Heart right ventricle (tissue), 16 donors: ENCODE measurements at regions not wholly inside any gene's neighbourhood (a gene's known extent, or its start where the extent isn't known, plus 50 kb on each side); places are given as distances from the start of the nearest gene placed in this dataset.
A peak's percentile ranks its signal among the peaks of the same experiment; 100 is the strongest.

Experiments used
- ATAC-seq, 8 donors: fragments of 200-7000 bp; cut with Tn5 transposase; one replicate each; pipeline ENCODE4 v1.9.1; 2020; ENCODE audit warnings: mild to moderate bottlenecking in 8 of 8, moderate library complexity in 8 of 8, moderate number of reproducible peaks in 1 of 8
- DNase-seq, 2 donors: peaks; one replicate each; pipeline ENCODE4 v3.0.0-alpha.2; 2020
- H3K27ac ChIP-seq, 10 donors: fragments of 200-600 bp; sonication (generic) in 2 of 10; one replicate each; pipeline versions ENCODE4 v1.5.0 to v1.8.0; 2020 to 2022; ENCODE audit warnings: mild to moderate bottlenecking in 3 of 10
- H3K27me3 ChIP-seq, 7 donors: fragments of 200-600 bp; one replicate each; pipeline ENCODE4 v1.8.0; 2021 to 2022; ENCODE audit warnings: mild to moderate bottlenecking in 2 of 7
- H3K36me3 ChIP-seq, 9 donors: fragments of 200-600 bp; sonication (generic) in 1 of 9; one replicate each; pipeline versions ENCODE4 v1.5.0 to v1.8.0; 2020 to 2022; ENCODE audit warnings: mild to moderate bottlenecking in 2 of 9
- H3K4me1 ChIP-seq, 9 donors: fragments of 200-600 bp; sonication (generic) in 1 of 9; one replicate each; pipeline versions ENCODE4 v1.5.0 to v1.8.0; 2020 to 2022; ENCODE audit warnings: mild to moderate bottlenecking in 4 of 9
- H3K4me3 ChIP-seq, 10 donors: fragments of 200-600 bp; sonication (generic) in 2 of 10; one replicate each; pipeline versions ENCODE4 v1.5.0 to v1.8.0; 2020 to 2022; ENCODE audit warnings: mild to moderate bottlenecking in 7 of 10, moderate library complexity in 2 of 10
- H3K9me3 ChIP-seq, 11 donors: fragments of 200-600 bp in 10 of 11; sonication (generic) in 2 of 11; one replicate each; pipeline versions ENCODE4 v1.5.0 to v1.8.0; 2013 to 2022; ENCODE audit warnings: mild to moderate bottlenecking in 2 of 11, control low read depth in 1 of 11, moderate library complexity in 1 of 11
- CTCF ChIP-seq, 9 donors: fragments of 200-600 bp; sonication (generic) in 2 of 9; IDR thresholded peaks; one replicate each; pipeline versions ENCODE4 v1.5.0 to v1.8.0; 2021 to 2022; ENCODE audit warnings: antibody characterized with exemption in 9 of 9, mild to moderate bottlenecking in 5 of 9, moderate library complexity in 1 of 9
- WGBS, 2 donors: extraction: QIAGEN DNeasy Blood & Tissue Kit; methylation state at CpG; one replicate each; pipeline ENCODE4 v1.1.7; 2013; ENCODE audit warnings: inconsistent platforms in 1 of 2; 5-methylcytosine and 5-hydroxymethylcytosine counted together
- intact Hi-C, 10 donors: fragments of 100-400 bp; cut with DNase I; formaldehyde crosslinking; loops; one replicate each; pipeline versions ENCODE4 v1.11.1 to v1.14.2; 2022
- donor health status: Arrhythmogenic right ventricular cardiomyopathy.
- donor health status: ischemic (EF 13 %, LVEDD 7.1; RV severe dilation, severe dysfunction).
- donor health status: healthy with polysubstance abuse.
- donor health status: DM: no; HTN: yes; CAD: no.
- donor health status: DM: no; HTN: no; CAD: no.
- donor health status: ischemic (EF 25% LVEDD 6.9; RV normal size, moderate dysfunction).
- donor health status: ischemic (EF 25% LVEDD 5.7; RV mildly dilated, moderate dysfunction).
- donor health status: healthy.
- donor health status: DM: yes; HTN: yes; CAD: no.
- donor health status: Ischemic cardiomyopathy.
- donor health status: ischemic (EF 35%, LVEDD 5.7; RV mildly dilated, moderate dysfunction).
- donor health status: nonischemic (EF 11% LVEDD 7.7; RV severe dilation, severe dysfunction).
- donor health status: DM: yes; HTN: yes; CAD: no.
- donor health status: PGD.
- donor health status: ischemic (EF 29% LVEDD 5.4; RV normal size, mild dysfunction).
- donor health status: nonischemic (EF 23%, LVEDD 6.1; RV moderate dilation, normal function).

DNA sequence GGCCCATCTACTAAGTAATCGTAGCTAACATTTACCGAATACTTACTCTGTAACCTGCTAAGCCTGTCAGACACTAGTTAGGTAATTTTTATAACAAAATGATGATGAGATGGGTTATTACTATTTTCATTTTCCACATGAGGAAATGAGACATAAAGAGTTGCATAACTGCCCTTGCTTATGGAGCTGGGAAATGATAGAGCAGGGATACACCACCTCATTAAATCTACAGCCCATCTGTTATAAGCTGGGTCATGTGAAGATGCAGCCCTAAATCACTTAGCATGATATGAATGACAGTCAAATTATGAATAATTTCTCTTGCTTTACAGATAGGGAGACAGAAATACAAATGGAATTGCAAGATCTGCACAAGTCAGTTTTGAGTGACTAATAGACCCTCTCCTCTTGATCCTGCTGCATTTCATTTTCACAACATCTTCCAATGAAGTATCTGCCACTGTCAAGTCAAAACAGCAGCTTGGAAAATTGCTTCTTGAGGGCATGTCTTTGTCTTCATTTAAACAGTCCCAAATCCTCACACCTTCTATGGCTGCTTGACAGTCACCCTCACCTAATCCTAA lies 364.7 kb downstream of the PRELID2 start:
- intact Hi-C loops, result no loop called here
- DNase-seq, result no peak

GRCh38 chr5:145467446-145467845 lies 367.7 kb downstream of the PRELID2 start:
- no peak overlapping the region for H3K4me3 ChIP-seq
- peaks cover 0 to 5% (median 0%) of the 10 kb centered on the region in 9 donors for H3K4me1 ChIP-seq
- 88% methylated on average over 3 of the region's 3 CpGs for WGBS, 2 donors
- DNase-seq (no peak), ATAC-seq (no peak)
- H3K9me3 ChIP-seq, result no peaks in the 10 kb centered on the region
- H3K36me3 ChIP-seq, result no peaks in the 10 kb centered on the region
- TF ChIP-seq CTCF (IDR thresholded peaks at IDR 0.05), result no peak
- no peaks in the 10 kb centered on the region for H3K27me3 ChIP-seq
- no peak overlapping the region for H3K27ac ChIP-seq
- intact Hi-C loops, result no loop called here

More for the DNA sequence above, 364.7 kb downstream of the PRELID2 start:
- no peak overlapping the region for H3K4me3 ChIP-seq
- H3K27me3 ChIP-seq, result no peaks in the 10 kb centered on the region
- no peaks in the 10 kb centered on the region for H3K36me3 ChIP-seq
- H3K27ac ChIP-seq, result no peak overlapping the region
- TF ChIP-seq CTCF (IDR thresholded peaks at IDR 0.05), result no peak
- H3K4me1 ChIP-seq, result peaks cover 0 to 5% (median 0%) of the 10 kb centered on the region in 9 donors
- no peak for ATAC-seq
- WGBS, 2 donors, result 89 to 96% methylated on average over 2 of the region's 2 CpGs
- H3K9me3 ChIP-seq, result no peaks in the 10 kb centered on the region

DNA sequence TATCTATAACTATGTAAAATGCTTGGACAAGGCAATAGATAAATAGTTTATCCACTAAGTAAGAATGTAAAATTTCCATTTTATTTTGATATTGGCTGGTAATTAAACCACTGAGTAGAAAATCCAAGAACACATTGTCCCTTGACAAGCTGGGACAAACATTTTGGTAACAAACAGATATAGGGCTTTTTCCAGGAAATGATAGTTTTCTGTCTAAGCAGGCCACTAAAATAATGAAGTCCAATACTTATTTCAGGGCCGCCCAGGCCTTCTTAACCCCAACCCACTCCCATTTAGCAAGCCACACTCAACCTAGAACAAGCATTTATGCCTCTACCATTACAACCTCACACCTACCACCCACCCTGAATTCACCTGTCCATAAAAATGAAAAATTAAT lies 368.6 kb downstream of the PRELID2 start:
- H3K27me3 ChIP-seq, result no peaks in the 10 kb centered on the region
- H3K9me3 ChIP-seq, result no peaks in the 10 kb centered on the region
- H3K4me1 ChIP-seq, result peaks cover 0 to 5% (median 0%) of the 10 kb centered on the region in 9 donors
- intact Hi-C loops, result no loop called here
- DNase-seq (no peak), ATAC-seq (peak in 1 of 8 donors; percentile 24)
- WGBS, 2 donors, result 89 to 96% methylated on average over 1 of the region's 1 CpG
- TF ChIP-seq CTCF (IDR thresholded peaks at IDR 0.05), result no peak
- H3K36me3 ChIP-seq, result no peaks in the 10 kb centered on the region
- no peak overlapping the region for H3K4me3 ChIP-seq
- no peak overlapping the region for H3K27ac ChIP-seq

GRCh38 chr5:145465474-145466263 lies 369.5 kb downstream of the PRELID2 start:
- no peak for DNase-seq
- H3K27me3 ChIP-seq, result no peaks in the 10 kb centered on the region
- no peak for ATAC-seq
- H3K27ac ChIP-seq, result no peak overlapping the region
- peaks cover 0 to 5% (median 0%) of the 10 kb centered on the region in 9 donors for H3K4me1 ChIP-seq
- no peak for TF ChIP-seq CTCF (IDR thresholded peaks at IDR 0.05)
- 80 to 84% methylated on average over 6 of the region's 6 CpGs for WGBS, 2 donors
- H3K36me3 ChIP-seq, result no peaks in the 10 kb centered on the region
- intact Hi-C loops, result no loop called here
- no peaks in the 10 kb centered on the region for H3K9me3 ChIP-seq
- H3K4me3 ChIP-seq, result no peak overlapping the region
